Activated T-cell treated with anti-CD3 and anti-CD28 coated beads, Interleukin-2, amount 50 U/mL, for 72 hours (primary cell): ENCODE measurements at regions not wholly inside any gene's neighbourhood (a gene's known extent, or its start where the extent isn't known, plus 50 kb on each side); places are given as distances from the start of the nearest gene placed in this dataset.

Experiments
- ATAC-seq, 2 donors: fragments of 150-1000 bp; cut with Tn5 transposase; replicated peaks in 1 of 2; 2 replicates each; pipeline ENCODE4 v1.10.0; 2021; ENCODE audit warnings: moderate library complexity in 2 of 2, mild to moderate bottlenecking in 1 of 2
- DNase-seq, 2 donors: peaks; one replicate each; pipeline ENCODE4 v3.0.0; 2021 to 2022; ENCODE audit warnings: mixed read lengths in 1 of 2
- H3K27ac Mint-ChIP-seq: one replicate; pipeline ENCODE4 v1.8.0; 2022; ENCODE audit warnings: mild to moderate bottlenecking, moderate library complexity, mixed read lengths
- H3K27me3 Mint-ChIP-seq: one replicate; pipeline ENCODE4 v1.8.0; 2022; ENCODE audit warnings: low read depth, mixed read lengths
- H3K36me3 Mint-ChIP-seq, 2 donors: one replicate each; pipeline ENCODE4 v1.8.0; 2022; ENCODE audit warnings: mixed read lengths in 2 of 2, mild to moderate bottlenecking in 1 of 2; ENCODE audit not compliant: insufficient read depth in 2 of 2
- H3K4me1 Mint-ChIP-seq: one replicate; pipeline ENCODE4 v1.8.0; 2022; ENCODE audit warnings: low read depth, mixed read lengths
- H3K4me3 Mint-ChIP-seq, 2 donors: one replicate each; pipeline ENCODE4 v1.8.0; 2022; ENCODE audit warnings: mild to moderate bottlenecking in 2 of 2, mixed read lengths in 2 of 2, moderate library complexity in 2 of 2
- H3K9me3 Mint-ChIP-seq, 2 donors: one replicate each; pipeline ENCODE4 v1.8.0; 2022; ENCODE audit warnings: mixed read lengths in 2 of 2

- H3K4me1 Mint-ChIP-seq, result peaks cover 10% of the 10 kb centered on the region
- no peaks in the 10 kb centered on the region for H3K36me3 Mint-ChIP-seq
- no peak for DNase-seq
- no peaks in the 10 kb centered on the region for H3K27me3 Mint-ChIP-seq
- no peak for ATAC-seq
- no peak overlapping the region for H3K27ac Mint-ChIP-seq
- no peak overlapping the region for H3K4me3 Mint-ChIP-seq
- no peaks in the 10 kb centered on the region for H3K9me3 Mint-ChIP-seq
Measured at GRCh38 chr17:77579131-77579530, 379.4 kb upstream of the TNRC6C start.

GRCh38 chr17:77579682-77580081, 378.8 kb upstream of the TNRC6C start:
- DNase-seq, result no peak
- no peak for ATAC-seq
- H3K4me3 Mint-ChIP-seq, result no peak overlapping the region
- no peak overlapping the region for H3K27ac Mint-ChIP-seq
- no peaks in the 10 kb centered on the region for H3K27me3 Mint-ChIP-seq
- peaks cover 10% of the 10 kb centered on the region for H3K4me1 Mint-ChIP-seq
- H3K9me3 Mint-ChIP-seq, result no peaks in the 10 kb centered on the region
- H3K36me3 Mint-ChIP-seq, result no peaks in the 10 kb centered on the region

DNA sequence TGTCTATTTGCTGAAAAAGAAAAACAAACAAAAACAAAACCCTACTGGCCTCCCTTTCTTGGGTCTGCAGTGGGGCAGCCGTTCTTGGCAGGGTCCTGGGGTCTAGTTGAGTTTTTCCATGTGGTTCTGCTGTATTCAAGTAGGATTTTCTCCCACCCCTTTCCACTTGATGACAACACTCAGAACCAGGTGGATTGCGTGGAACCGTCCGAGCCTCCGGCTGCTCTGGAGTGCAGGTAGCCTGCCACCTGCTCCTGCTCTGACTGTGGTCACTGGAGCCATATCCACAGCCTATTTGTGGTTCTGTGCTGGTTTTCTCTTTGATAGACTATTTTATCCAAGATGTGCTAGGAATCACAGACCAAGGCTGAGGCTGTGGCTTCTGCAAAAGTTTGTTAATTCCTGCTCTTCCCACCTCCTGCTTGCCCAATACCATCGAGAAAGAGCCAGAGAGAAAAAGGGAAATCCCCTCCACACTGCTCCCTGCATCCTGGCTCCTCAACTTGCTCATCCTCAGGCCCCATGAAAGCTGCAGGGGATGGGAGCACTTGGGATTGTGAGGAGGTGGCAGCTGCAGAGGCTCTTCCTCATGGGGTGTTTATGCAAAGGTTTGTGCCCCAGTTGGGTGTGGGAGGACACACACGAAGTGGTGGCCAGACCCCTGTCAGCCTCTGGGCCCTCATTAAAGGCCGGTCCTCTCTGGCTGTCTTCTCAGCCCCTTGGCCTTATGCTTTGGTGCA, 377.8 kb upstream of the TNRC6C start:
- H3K27ac Mint-ChIP-seq, result no peak overlapping the region
- H3K27me3 Mint-ChIP-seq, result no peaks in the 10 kb centered on the region
- no peak for DNase-seq
- H3K9me3 Mint-ChIP-seq, result peaks cover 0 to 3% of the 10 kb centered on the region in 2 donors
- H3K4me1 Mint-ChIP-seq, result peaks cover 10% of the 10 kb centered on the region
- ATAC-seq, result no peak
- H3K4me3 Mint-ChIP-seq, result no peak overlapping the region
- no peaks in the 10 kb centered on the region for H3K36me3 Mint-ChIP-seq

DNA sequence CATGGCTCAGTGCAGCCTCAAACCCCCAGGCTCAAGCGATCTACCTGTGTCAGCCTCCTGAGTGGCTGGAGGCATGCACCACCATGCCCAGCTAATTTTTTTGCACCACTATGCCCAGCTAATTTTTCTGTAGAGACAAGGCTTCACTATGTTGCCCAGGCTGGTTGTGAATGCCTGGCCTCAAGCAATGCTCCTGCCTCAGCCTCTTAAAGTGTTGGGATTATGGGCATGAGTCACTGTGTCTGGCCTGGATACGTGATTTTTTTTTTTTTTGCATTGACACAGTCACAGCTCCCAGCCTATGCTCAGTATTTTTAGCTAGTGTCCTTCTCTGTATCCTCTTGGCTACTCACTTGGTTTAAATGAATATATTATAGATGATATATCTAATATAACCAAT, 377.0 kb upstream of the TNRC6C start:
- ATAC-seq (no peak), DNase-seq (no peak)
- Mint-ChIP-seq H3K4me1 (peaks cover 10% of the 10 kb centered on the region), H3K27ac (no peak overlapping the region), H3K4me3 (no peak overlapping the region), H3K9me3 (peaks cover 0 to 3% of the 10 kb centered on the region in 2 donors), H3K36me3 (no peaks in the 10 kb centered on the region), H3K27me3 (no peaks in the 10 kb centered on the region)

DNA sequence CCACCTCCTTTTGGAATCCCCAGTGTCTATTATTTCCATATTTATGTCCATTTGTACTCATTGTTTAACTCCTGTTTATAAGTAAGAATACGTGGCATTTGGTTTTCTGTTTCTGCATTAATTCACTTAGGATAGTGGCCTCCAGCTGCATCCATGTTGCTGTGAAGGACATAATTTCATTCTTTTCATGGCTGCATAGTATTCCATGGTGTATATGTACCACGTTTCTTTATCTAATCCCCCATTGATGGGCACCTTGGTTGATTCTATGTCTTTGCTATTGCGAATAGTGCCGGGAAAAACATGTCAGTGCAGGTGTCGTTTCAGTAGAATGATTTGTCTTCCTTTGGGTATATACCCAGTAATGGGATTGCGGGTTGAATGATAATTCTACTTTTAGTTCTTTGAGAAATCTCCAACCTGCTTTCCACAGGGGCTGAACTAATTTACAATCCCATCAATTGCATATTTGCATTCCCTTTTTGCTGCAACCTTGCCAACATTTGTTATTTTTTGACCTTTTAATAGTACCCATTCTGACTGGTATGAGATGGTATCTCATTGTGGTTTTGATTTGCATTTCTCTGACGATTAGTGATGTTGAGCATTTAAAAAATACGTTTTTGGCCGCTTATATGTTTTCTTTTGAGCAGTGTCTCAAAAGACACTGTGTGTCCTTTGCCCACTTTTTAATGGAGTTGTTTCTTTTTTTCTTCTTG, 373.2 kb upstream of the TNRC6C start:
- DNase-seq, result no peak
- no peaks in the 10 kb centered on the region for H3K4me1 Mint-ChIP-seq
- no peaks in the 10 kb centered on the region for H3K27me3 Mint-ChIP-seq
- H3K27ac Mint-ChIP-seq, result no peak overlapping the region
- peaks cover 4 to 7% of the 10 kb centered on the region in 2 donors for H3K9me3 Mint-ChIP-seq
- H3K4me3 Mint-ChIP-seq, result no peak overlapping the region
- no peak for ATAC-seq
- peaks cover 2 to 3% of the 10 kb centered on the region in 2 donors for H3K36me3 Mint-ChIP-seq

DNA sequence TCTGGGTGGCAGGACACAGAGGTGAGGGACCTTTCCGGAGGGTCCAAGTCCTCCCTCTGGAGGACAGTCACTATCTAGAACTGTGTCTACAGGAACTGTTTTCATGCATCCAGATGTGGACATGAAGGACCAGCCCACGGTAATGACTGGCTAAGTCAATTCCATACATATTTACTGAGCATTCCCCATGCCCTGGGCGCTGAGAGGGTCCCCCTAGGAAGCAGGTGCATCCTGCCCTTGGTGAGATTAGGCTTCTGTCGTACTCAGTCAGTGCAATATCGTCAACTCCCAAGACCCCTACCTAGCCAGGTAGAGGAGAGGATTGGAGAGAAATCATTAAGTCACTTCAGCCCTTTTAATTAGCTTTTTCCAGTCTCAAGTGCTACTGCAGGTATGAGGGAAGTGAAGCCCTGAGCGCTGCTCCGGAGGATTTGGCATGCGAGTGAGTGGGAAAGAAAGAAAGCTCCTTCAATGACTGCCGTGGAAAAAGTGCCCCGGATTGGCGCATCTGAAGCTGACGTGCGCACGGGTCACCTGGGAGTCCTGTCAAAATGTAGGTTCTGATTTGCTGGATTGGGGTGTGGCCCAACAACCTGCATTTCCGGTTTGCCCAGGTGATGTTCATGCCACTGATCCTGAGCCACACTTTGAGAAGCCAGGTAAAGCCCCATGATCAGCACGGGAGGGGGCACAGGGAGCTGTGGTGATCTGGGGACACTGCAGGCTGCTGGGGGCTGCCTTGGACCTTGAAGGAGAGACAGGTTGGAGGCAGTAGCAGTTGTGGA, 367.4 kb upstream of the TNRC6C start:
- peaks cover 5% of the 10 kb centered on the region for H3K27me3 Mint-ChIP-seq
- H3K9me3 Mint-ChIP-seq, result peaks cover 4% of the 10 kb centered on the region in 2 donors
- peaks cover 2 to 3% of the 10 kb centered on the region in 2 donors for H3K36me3 Mint-ChIP-seq
- H3K27ac Mint-ChIP-seq, result no peak overlapping the region
- DNase-seq, result no peak
- peaks cover 12% of the 10 kb centered on the region for H3K4me1 Mint-ChIP-seq
- ATAC-seq, result no peak
- H3K4me3 Mint-ChIP-seq, result no peak overlapping the region

DNA sequence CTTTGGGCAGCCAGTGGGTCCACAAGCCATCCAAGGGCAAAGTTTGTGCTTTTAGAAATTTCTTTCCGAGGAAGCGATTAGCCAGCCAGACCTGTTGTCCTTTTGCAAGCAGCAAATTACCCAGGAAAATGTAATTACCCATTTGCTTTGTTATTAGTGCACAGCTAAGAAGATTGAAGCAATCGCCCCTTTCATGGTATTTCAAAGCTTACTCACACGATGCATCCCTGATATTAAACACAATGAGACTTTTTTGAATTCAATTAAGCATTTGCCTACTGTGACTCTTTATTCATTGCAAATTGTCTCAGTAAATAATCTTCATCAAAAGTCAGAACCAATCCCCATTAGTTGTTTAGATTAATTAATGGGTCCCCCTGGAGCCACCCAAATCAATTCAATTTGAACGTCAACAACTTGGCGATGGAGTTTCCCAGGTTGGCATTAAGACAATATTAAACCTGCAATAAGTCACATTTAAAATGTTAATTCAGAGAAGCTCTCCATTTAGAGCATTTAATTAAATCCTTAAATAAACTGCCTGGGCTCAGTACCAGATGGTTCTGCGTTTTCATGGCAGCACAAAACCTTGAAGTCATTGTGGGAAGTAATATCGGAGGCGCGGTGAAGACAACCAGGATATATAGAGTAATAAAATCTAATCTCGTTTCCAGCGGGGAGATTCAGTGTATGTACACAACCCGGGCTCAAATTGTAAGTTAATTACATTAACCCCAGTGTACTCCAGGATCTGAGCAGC, 366.2 kb upstream of the TNRC6C start:
- Mint-ChIP-seq H3K9me3 (peaks cover 3 to 4% of the 10 kb centered on the region in 2 donors), H3K27ac (no peak overlapping the region), H3K4me1 (peaks cover 12% of the 10 kb centered on the region), H3K4me3 (no peak overlapping the region), H3K27me3 (peaks cover 5% of the 10 kb centered on the region), H3K36me3 (peaks cover 2 to 3% of the 10 kb centered on the region in 2 donors)
- ATAC-seq (no peak), DNase-seq (no peak)

DNA sequence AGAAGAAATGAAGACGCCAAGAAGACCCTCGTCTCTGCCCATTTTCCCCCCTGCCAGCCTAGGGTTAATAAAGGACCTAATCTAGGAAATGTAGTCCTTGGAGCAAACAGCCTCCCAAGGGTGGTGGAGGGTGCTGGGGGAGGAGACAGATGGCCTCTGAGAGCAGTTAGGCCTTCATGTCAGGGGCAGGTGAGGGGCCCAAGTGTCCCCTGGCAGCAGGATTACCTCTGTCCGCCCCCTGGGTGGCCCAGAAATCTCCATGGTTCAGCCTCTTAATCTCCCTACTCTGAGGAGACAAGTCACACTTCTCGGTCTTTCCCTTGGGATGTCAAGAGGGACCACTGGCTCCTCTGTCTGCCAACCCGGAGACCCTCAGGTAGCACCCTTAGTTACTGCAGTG, 365.4 kb upstream of the TNRC6C start:
- no peak overlapping the region for H3K4me3 Mint-ChIP-seq
- no peak for DNase-seq
- no peak overlapping the region for H3K27ac Mint-ChIP-seq
- peaks cover 5% of the 10 kb centered on the region for H3K27me3 Mint-ChIP-seq
- ATAC-seq, result no peak
- H3K4me1 Mint-ChIP-seq, result peaks cover 12% of the 10 kb centered on the region
- H3K36me3 Mint-ChIP-seq, result no peaks in the 10 kb centered on the region
- H3K9me3 Mint-ChIP-seq, result no peaks in the 10 kb centered on the region

DNA sequence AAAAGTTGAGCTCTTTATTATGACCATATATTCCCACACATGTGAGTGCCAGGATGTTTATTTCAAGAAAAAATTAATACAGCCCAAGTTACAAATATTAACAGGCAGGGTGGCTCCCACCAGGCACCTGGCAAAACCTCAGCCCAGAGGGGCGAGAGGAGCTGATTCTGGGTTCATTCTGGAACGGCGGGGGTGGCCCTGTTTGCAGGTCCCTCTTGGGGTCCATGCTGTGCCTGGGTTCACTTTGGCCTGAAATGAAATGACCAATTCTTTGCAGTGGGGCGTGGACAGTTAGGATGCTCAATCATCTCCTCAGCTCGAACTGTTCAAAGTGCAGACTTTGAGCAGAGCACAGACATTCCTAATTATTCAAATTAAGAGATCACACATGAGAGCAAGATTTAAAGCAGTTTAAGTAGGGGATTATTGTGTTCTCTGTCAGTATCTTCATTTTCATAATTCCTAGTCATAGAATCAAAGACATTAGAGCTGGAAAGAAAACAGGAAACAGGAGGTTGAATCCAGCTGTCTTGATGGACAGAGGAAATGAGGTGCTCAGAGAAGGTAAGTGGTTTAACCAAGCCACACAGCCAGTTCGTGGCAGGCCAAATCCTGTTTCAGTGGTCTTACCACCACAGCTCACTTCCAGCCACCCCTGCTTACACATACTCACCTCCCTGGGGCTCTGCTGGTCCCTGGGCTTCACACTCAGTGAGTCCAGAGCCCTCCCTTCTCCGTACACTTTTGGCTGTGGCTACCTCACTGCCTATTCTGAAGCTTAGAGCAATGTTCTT, 363.9 kb upstream of the TNRC6C start:
- Mint-ChIP-seq H3K9me3 (no peaks in the 10 kb centered on the region), H3K27ac (no peak overlapping the region), H3K4me3 (no peak overlapping the region), H3K36me3 (no peaks in the 10 kb centered on the region), H3K4me1 (peaks cover 12% of the 10 kb centered on the region), H3K27me3 (peaks cover 5% of the 10 kb centered on the region)
- DNase-seq, result peak; percentile 27 to 51
- peak; percentile 74 to 89 for ATAC-seq

DNA sequence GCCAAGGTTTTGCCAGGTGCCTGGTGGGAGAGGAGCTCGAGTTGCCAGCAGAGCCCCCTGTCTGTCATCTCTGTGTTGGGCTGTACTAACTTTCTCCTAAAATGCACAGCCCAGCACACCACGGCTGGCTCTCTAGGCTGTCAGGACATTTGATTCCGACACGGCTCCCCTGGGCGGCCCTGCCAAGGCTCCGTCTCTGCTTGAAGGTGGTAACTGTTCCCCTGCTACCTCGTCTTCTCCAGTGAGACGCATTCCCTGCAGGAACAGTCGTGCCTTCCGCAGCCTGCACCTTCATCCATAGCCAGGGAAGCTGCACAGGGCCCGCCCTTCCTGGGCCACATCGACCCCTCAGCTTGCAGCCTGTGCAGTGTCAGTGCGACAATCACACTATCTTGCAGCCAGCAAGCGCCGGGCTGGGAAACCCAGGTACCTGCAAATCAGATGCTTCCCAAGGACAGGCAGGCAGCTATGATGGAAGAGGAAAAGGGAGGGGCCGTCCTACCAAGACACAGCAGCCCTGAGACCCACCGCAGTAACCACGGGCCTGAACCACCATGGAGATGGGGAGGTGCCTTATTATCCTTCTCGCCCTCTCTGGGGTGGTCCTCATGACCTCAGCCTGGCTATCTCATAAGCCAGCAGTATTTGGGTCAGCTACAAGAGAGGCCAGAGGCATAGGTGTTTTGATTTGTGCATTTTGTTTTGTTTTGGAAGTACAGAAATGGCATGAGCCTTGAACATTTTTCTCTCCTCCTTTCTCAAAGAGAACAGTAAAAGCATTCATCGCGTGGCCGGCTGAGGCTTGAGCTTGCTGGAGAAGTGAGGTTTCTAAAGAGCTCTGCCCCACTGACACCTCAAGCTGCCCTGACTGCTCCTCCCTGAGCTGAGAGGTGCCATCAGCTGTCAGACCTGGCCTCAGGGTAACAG, 361.7 kb upstream of the TNRC6C start:
- Mint-ChIP-seq H3K27me3 (peaks cover 5% of the 10 kb centered on the region), H3K36me3 (no peaks in the 10 kb centered on the region), H3K9me3 (no peaks in the 10 kb centered on the region), H3K4me1 (peaks cover 12% of the 10 kb centered on the region), H3K4me3 (no peak overlapping the region), H3K27ac (no peak overlapping the region)
- ATAC-seq (no peak), DNase-seq (no peak)

DNA sequence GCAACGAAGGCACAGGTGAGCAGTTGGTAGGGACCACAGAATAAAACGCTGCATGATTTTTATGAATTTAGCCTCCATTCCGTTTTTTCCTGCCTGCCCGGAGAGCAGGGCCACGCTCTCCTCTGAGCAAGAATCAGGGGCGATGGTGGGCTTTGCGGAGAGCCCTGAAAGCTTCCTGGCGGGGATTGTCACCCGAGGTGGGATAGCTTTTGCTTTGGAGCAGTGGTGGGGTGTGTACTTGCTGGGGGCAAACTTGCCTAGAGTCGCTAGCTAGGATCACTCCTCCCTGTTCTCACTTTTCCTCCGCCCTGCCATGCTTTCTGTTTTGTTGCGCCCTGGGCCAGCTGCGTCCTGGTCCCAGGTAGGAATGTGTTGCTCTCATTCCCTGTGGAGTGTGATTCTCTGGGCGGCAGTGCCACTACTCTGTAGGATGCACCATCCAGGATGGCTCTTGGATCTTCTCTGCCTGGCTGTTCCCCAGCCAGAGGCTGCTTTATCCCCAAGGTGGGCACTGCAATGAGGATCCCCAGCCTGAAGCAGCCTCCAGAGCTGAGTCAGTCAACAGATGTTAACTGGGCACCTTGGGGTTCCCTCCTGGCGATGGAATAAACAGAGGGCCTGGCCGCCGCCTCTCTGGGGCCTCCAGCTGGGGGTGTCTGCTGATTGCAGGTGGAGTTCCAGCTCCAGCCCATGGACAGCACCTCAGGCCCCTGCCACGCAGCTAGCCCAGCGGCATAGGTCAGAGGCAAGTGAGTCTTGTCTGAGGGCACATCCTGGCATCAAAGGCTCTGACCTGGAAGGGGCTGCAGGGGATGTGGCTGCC, 360.9 kb upstream of the TNRC6C start:
- Mint-ChIP-seq H3K27ac (no peak overlapping the region), H3K4me3 (no peak overlapping the region), H3K27me3 (peaks cover under 1% of the 10 kb centered on the region), H3K36me3 (no peaks in the 10 kb centered on the region), H3K4me1 (peaks cover 12% of the 10 kb centered on the region), H3K9me3 (no peaks in the 10 kb centered on the region)
- no peak for ATAC-seq
- no peak for DNase-seq
